A549 (cell line): ENCODE measurements at regions not wholly inside any gene's neighbourhood (a gene's known extent, or its start where the extent isn't known, plus 50 kb on each side); places are given as distances from the start of the nearest gene placed in this dataset.

ENCODE experiments used
- ATAC-seq, 2 experiments: fragments of 200-7000 bp in 1 of 2; fragments of >200 bp in 1 of 2; cut with Nextera tagmentation in 1 of 2; cut with Tn5 transposase in 1 of 2; 3 replicates each; pipeline versions ENCODE4 v1.8.0 to v1.9.1; 2018 to 2020; ENCODE audit warnings: mild to moderate bottlenecking in 1 of 2, moderate library complexity in 1 of 2
- CTCF ChIA-PET: fragments of 300-600 bp; sonication (Branson Sonifier 250); formaldehyde crosslinking; extraction: SDS; loops from one replicate; lab custom pipeline; 2021; ENCODE audit warnings: antibody characterized with exemption, inconsistent platforms; lab: Yijun Ruan, JAX
- POLR2A ChIA-PET: fragments of 350-600 bp; formaldehyde crosslinking; extraction: SDS; loops from one replicate; lab custom pipeline; 2021; ENCODE audit warnings: antibody characterized with exemption, inconsistent platforms; lab: Yijun Ruan, JAX
- DNase-seq, 2 experiments: peaks; one replicate each; pipeline versions ENCODE4 v3.0.0 to v3.0.0-alpha.2; 2011 to 2016; ENCODE audit warnings: low read depth in 1 of 2, low spot score in 1 of 2
- FAIRE-seq: peaks from 2 replicates; lab custom pipeline; 2011; peaks lifted over from hg19 to GRCh38; lab: Jason Lieb, UNC
- H3K27ac ChIP-seq, 2 experiments: fragments of >200 bp; sonication (Bioruptor Twin); formaldehyde crosslinking; 3 replicates each; pipeline ENCODE4 v1.5.1; 2016 to 2017
- H3K4me1 ChIP-seq: fragments of >200 bp; sonication (Bioruptor Twin); formaldehyde crosslinking; 3 replicates; pipeline ENCODE4 v1.6.1; 2016
- H3K4me2 ChIP-seq: fragments of >200 bp; sonication (Bioruptor Twin); formaldehyde crosslinking; 3 replicates; pipeline ENCODE4 v1.6.1; 2016
- H3K4me3 ChIP-seq: fragments of >200 bp; sonication (Bioruptor Twin); formaldehyde crosslinking; 3 replicates; pipeline ENCODE4 v1.5.1; 2016
- H3K9me3 ChIP-seq: fragments of >200 bp; sonication (Bioruptor Twin); formaldehyde crosslinking; 3 replicates; pipeline ENCODE4 v1.6.1; 2016
- BHLHE40 ChIP-seq: IDR thresholded peaks from 2 replicates; pipeline ENCODE4 v1.6.1; 2012; ENCODE audit warnings: low read depth, low read length, inconsistent platforms
- CEBPB ChIP-seq, 2 experiments: fragments of >200 bp in 1 of 2; sonication (Bioruptor Twin) in 1 of 2; formaldehyde crosslinking in 1 of 2; IDR thresholded peaks; 2 replicates each; pipeline ENCODE4 v1.6.1; 2012 to 2016
- EHF ChIP-seq: fragments of 250-450 bp; sonication (Bioruptor Pico); IDR thresholded peaks from 2 replicates; pipeline ENCODE4 v1.5.0; 2020; ENCODE audit warnings: mild to moderate bottlenecking
- EP300 ChIP-seq, 2 experiments: fragments of >200 bp; sonication (Bioruptor Twin); formaldehyde crosslinking; IDR thresholded peaks; 2 replicates in 1 of 2; 3 replicates in 1 of 2; pipeline ENCODE4 v1.6.1; 2016 to 2017
- ESRRA ChIP-seq: fragments of 150-350 bp; IDR thresholded peaks from 2 replicates; pipeline ENCODE4 v1.6.1; 2014; ENCODE audit warnings: mild to moderate bottlenecking, low read length, borderline replicate concordance
- FOSL2 ChIP-seq, 2 experiments: fragments of 450-650 bp in 1 of 2; fragments of >200 bp in 1 of 2; sonication (Bioruptor Twin) in 1 of 2; formaldehyde crosslinking; IDR thresholded peaks; 2 replicates each; pipeline versions ENCODE4 v1.5.0 to v1.6.1; 2016 to 2020; ENCODE audit warnings: mild to moderate bottlenecking in 1 of 2, moderate library complexity in 1 of 2
- GATA3 ChIP-seq: IDR thresholded peaks from 2 replicates; pipeline ENCODE4 v1.6.1; 2012; ENCODE audit warnings: borderline replicate concordance
- HDAC2 ChIP-seq: fragments of 200-600 bp; sonication (generic); IDR thresholded peaks from 2 replicates; pipeline ENCODE4 v1.6.1; 2016
- HOXA7 ChIP-seq: fragments of 250-450 bp; sonication (Bioruptor Pico); IDR thresholded peaks from 2 replicates; pipeline ENCODE4 v1.5.0; 2020; ENCODE audit warnings: mild to moderate bottlenecking, moderate library complexity
- HOXB5 ChIP-seq: fragments of 250-450 bp; sonication (Bioruptor Pico); IDR thresholded peaks from 2 replicates; pipeline ENCODE4 v1.5.0; 2020; ENCODE audit warnings: mild to moderate bottlenecking, moderate library complexity
- KDM1A ChIP-seq: fragments of 200-600 bp; sonication (generic); IDR thresholded peaks from 2 replicates; pipeline ENCODE4 v1.6.1; 2016; ENCODE audit warnings: low read depth, mild to moderate bottlenecking
- KDM5A ChIP-seq: fragments of 200-600 bp; sonication (generic); IDR thresholded peaks from 2 replicates; pipeline ENCODE4 v1.6.1; 2016; ENCODE audit warnings: antibody characterized with exemption, mild to moderate bottlenecking
- MYC ChIP-seq: IDR thresholded peaks from 2 replicates; pipeline ENCODE4 v1.6.1; 2012; ENCODE audit warnings: mild to moderate bottlenecking, inconsistent platforms, low read length, improper control_type of control experiment, borderline replicate concordance
- NFE2L2 ChIP-seq: fragments of 150-350 bp; conservative IDR thresholded peaks from 2 replicates; pipeline ENCODE4 v1.6.1; 2014; ENCODE audit warnings: low read length
- NPAS2 ChIP-seq: fragments of 250-450 bp; sonication (Bioruptor Pico); IDR thresholded peaks from 2 replicates; pipeline ENCODE4 v1.8.0; 2022; ENCODE audit warnings: mild to moderate bottlenecking, moderate library complexity, borderline replicate concordance
- NR3C1 ChIP-seq: fragments of >200 bp; sonication (Bioruptor Twin); formaldehyde crosslinking; IDR thresholded peaks from 3 replicates; pipeline ENCODE4 v1.6.1; 2017
- POLR2A ChIP-seq: IDR thresholded peaks from 2 replicates; pipeline ENCODE4 v1.6.1; 2012; ENCODE audit warnings: mild to moderate bottlenecking, low read length
- RARB ChIP-seq: fragments of 250-450 bp; sonication (Bioruptor Pico); IDR thresholded peaks from 2 replicates; pipeline ENCODE4 v1.8.0; 2021; ENCODE audit warnings: mild to moderate bottlenecking, moderate library complexity
- RFX5 ChIP-seq: fragments of 450-650 bp; IDR thresholded peaks from 2 replicates; pipeline ENCODE4 v1.7.1; 2014; ENCODE audit warnings: antibody characterized with exemption, mild to moderate bottlenecking, moderate library complexity
- RNF2 ChIP-seq: fragments of 200-600 bp; sonication (generic); IDR thresholded peaks from 2 replicates; pipeline ENCODE4 v1.6.1; 2016; ENCODE audit warnings: low read depth, mild to moderate bottlenecking, antibody characterized with exemption, moderate library complexity, borderline replicate concordance
- SMC3 ChIP-seq: fragments of >200 bp; sonication (Bioruptor Twin); formaldehyde crosslinking; IDR thresholded peaks from 3 replicates; pipeline ENCODE4 v1.6.1; 2018; ENCODE audit warnings: inconsistent platforms
- ZC3H11A ChIP-seq: fragments of 450-650 bp; IDR thresholded peaks from 2 replicates; pipeline ENCODE4 v1.6.1; 2014; ENCODE audit warnings: antibody characterized with exemption, mild to moderate bottlenecking
- WGBS: methylation state at CpG from one replicate; pipeline ENCODE4 v1.1.6; 2017; ENCODE audit errors: missing lambda C conversion rate; 5-methylcytosine and 5-hydroxymethylcytosine counted together
- TF ChIP-seq, protein P1 (sequence below): IDR thresholded peaks from 2 replicates; pipeline ENCODE4 v1.6.1; 2012; ENCODE audit warnings: low read depth, borderline replicate concordance
- TF ChIP-seq, protein P2 (sequence below): fragments of 250-450 bp; sonication (Bioruptor Pico); IDR thresholded peaks from 2 replicates; pipeline ENCODE4 v1.5.0; 2020; ENCODE audit warnings: low read depth, mild to moderate bottlenecking, moderate library complexity
- TF ChIP-seq, protein P3 (sequence below): fragments of >200 bp; sonication (Bioruptor Twin); formaldehyde crosslinking; IDR thresholded peaks from 3 replicates; pipeline ENCODE4 v1.6.1; 2016
- TF ChIP-seq, protein P4 (sequence below): fragments of 450-650 bp; IDR thresholded peaks from 2 replicates; pipeline ENCODE4 v1.6.1; 2014; ENCODE audit warnings: antibody characterized with exemption
- TF ChIP-seq, protein P5 (sequence below): fragments of >200 bp; sonication (Bioruptor Twin); formaldehyde crosslinking; IDR thresholded peaks from 3 replicates; pipeline ENCODE4 v1.5.1; 2016
- TF ChIP-seq, protein P6 (sequence below): IDR thresholded peaks from 2 replicates; pipeline ENCODE4 v1.6.1; 2012
- TF ChIP-seq, protein P7 (sequence below): IDR thresholded peaks from 2 replicates; pipeline ENCODE4 v1.6.1; 2012

DNA sequence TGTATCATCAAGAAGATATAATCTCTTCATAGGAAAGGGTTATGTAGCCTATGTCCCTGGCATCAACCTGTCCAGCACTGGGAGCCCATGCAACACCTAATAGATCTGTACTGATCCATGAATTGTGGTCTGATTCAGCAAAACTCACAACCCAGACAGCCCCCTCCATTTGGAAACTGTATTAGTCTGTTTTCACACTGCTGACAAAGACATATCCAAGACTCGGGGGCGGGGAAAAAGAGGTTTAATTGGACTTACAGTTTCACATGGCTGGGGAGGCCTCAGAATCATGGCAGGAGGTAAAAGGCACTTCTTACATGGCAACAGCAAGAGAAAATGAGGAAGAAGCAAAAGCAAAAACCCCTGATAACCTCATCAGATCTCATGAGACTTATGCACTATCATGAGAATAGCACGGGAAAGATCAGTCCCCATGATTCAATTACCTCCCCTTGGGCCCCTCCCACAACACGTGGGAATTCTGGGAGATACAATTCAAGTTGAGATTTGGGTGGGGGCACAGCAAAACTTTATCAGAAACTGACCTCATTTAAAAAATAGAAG lies 83.3 kb downstream of the TRIM42 start:
- Histone ChIP-seq H3K4me2 (no peak overlapping the region), H3K4me3 (no peak overlapping the region), H3K4me1 (no peaks in the 10 kb centered on the region), H3K27ac (no peak overlapping the region), H3K9me3 (no peaks in the 10 kb centered on the region)
- TF ChIP-seq GATA3 (no peak), ESRRA (no peak), NR3C1 (no peak), HDAC2 (no peak)
- 4% methylated on average over 4 of the region's 4 CpGs for WGBS
- no peak for ATAC-seq
- DNase-seq: no peak
- POLR2A ChIA-PET: no interaction called here
- CTCF ChIA-PET: no interaction called here
- no peak for FAIRE-seq

DNA sequence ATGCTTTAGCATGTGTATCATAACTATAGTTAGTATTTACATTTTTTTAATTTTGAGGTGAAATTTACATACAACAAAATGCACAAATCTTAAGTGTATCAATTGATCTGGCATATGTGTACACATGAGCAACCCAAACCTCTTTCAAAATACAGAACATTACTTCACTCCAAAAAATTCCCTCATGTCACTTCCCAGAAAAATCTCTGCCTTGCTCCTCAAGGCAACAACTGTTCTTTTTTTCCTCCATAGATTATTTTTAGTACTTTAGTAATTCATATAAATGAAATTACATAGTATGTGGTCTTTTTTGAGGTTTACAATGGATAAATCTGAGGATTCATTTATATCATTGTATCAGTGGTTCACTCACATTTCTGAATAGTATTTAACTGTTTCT lies 84.9 kb downstream of the TRIM42 start:
- Histone ChIP-seq H3K4me3 (no peak overlapping the region), H3K27ac (no peak overlapping the region), H3K4me1 (no peaks in the 10 kb centered on the region), H3K4me2 (no peak overlapping the region), H3K9me3 (no peaks in the 10 kb centered on the region)
- ATAC-seq: no peak
- no peak for FAIRE-seq
- DNase-seq: no peak
- POLR2A ChIA-PET: no interaction called here
- CTCF ChIA-PET: no interaction called here
- TF ChIP-seq BHLHE40 (no peak), NFE2L2 (no peak), NR3C1 (no peak), RNF2 (no peak), ZC3H11A (no peak), HOXA7 (CRISPR knock-in tag) (no peak), MYC (no peak), KDM5A (no peak), KDM1A (no peak), EHF (CRISPR knock-in tag) (no peak)
- TF ChIP-seq, protein P1, sequence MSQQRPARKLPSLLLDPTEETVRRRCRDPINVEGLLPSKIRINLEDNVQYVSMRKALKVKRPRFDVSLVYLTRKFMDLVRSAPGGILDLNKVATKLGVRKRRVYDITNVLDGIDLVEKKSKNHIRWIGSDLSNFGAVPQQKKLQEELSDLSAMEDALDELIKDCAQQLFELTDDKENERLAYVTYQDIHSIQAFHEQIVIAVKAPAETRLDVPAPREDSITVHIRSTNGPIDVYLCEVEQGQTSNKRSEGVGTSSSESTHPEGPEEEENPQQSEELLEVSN: no peak
- TF ChIP-seq, protein P2, sequence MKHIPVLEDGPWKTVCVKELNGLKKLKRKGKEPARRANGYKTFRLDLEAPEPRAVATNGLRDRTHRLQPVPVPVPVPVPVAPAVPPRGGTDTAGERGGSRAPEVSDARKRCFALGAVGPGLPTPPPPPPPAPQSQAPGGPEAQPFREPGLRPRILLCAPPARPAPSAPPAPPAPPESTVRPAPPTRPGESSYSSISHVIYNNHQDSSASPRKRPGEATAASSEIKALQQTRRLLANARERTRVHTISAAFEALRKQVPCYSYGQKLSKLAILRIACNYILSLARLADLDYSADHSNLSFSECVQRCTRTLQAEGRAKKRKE (CRISPR knock-in tag): no peak
- TF ChIP-seq, protein P3, sequence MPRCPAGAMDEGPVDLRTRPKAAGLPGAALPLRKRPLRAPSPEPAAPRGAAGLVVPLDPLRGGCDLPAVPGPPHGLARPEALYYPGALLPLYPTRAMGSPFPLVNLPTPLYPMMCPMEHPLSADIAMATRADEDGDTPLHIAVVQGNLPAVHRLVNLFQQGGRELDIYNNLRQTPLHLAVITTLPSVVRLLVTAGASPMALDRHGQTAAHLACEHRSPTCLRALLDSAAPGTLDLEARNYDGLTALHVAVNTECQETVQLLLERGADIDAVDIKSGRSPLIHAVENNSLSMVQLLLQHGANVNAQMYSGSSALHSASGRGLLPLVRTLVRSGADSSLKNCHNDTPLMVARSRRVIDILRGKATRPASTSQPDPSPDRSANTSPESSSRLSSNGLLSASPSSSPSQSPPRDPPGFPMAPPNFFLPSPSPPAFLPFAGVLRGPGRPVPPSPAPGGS: no peak
- TF ChIP-seq, protein P4, sequence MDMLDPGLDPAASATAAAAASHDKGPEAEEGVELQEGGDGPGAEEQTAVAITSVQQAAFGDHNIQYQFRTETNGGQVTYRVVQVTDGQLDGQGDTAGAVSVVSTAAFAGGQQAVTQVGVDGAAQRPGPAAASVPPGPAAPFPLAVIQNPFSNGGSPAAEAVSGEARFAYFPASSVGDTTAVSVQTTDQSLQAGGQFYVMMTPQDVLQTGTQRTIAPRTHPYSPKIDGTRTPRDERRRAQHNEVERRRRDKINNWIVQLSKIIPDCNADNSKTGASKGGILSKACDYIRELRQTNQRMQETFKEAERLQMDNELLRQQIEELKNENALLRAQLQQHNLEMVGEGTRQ: no peak
- TF ChIP-seq, protein P5, sequence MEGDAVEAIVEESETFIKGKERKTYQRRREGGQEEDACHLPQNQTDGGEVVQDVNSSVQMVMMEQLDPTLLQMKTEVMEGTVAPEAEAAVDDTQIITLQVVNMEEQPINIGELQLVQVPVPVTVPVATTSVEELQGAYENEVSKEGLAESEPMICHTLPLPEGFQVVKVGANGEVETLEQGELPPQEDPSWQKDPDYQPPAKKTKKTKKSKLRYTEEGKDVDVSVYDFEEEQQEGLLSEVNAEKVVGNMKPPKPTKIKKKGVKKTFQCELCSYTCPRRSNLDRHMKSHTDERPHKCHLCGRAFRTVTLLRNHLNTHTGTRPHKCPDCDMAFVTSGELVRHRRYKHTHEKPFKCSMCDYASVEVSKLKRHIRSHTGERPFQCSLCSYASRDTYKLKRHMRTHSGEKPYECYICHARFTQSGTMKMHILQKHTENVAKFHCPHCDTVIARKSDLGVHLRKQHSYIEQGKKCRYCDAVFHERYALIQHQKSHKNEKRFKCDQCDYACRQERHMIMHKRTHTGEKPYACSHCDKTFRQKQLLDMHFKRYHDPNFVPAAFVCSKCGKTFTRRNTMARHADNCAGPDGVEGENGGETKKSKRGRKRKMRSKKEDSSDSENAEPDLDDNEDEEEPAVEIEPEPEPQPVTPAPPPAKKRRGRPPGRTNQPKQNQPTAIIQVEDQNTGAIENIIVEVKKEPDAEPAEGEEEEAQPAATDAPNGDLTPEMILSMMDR: no peak

DNA sequence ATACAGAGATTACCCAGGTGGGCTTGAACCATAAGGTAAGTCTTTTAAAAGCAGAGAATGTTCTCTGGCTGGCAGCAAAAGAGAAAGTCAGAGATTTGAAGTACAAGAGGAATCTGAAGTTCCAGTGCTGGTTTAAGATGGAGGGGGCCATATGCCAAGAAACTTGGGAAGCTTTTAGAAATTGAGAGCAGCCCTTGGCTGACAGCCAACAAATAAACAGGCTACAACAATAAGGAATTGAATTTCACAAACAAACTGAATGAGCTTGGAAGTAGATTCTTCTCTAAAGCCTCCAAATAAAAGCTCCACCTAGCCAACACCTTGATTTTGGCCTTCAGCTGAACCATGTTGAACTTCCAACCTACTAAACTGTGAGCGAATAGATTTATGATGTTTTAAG lies 85.7 kb downstream of the TRIM42 start:
- no peaks in the 10 kb centered on the region for H3K9me3 ChIP-seq
- POLR2A ChIA-PET: no interaction called here
- H3K4me2 ChIP-seq: no peak overlapping the region
- WGBS: 36% methylated on average over 1 of the region's 1 CpG
- DNase-seq (no peak), ATAC-seq (no peak), FAIRE-seq (no peak)
- CTCF ChIA-PET: no interaction called here
- no peak overlapping the region for H3K4me3 ChIP-seq
- no peaks in the 10 kb centered on the region for H3K4me1 ChIP-seq
- no peak overlapping the region for H3K27ac ChIP-seq
- TF ChIP-seq RFX5: no peak
- no peak for TF ChIP-seq RARB (CRISPR knock-in tag)
- no peak for TF ChIP-seq NPAS2
- no peak for TF ChIP-seq ESRRA
- TF ChIP-seq, protein P6, sequence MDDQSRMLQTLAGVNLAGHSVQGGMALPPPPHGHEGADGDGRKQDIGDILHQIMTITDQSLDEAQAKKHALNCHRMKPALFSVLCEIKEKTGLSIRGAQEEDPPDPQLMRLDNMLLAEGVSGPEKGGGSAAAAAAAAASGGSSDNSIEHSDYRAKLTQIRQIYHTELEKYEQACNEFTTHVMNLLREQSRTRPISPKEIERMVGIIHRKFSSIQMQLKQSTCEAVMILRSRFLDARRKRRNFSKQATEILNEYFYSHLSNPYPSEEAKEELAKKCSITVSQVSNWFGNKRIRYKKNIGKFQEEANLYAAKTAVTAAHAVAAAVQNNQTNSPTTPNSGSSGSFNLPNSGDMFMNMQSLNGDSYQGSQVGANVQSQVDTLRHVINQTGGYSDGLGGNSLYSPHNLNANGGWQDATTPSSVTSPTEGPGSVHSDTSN: no peak
- TF ChIP-seq POLR2A: no peak
- no peak for TF ChIP-seq FOSL2 (IDR thresholded peaks at IDR 0.05)
- no peak for TF ChIP-seq FOSL2 (CRISPR knock-in tag; IDR thresholded peaks at IDR 0.05)
- no peak for TF ChIP-seq HOXB5 (CRISPR knock-in tag)
- TF ChIP-seq KDM1A: no peak
- no peak for TF ChIP-seq EP300 (IDR thresholded peaks at IDR 0.05)
- no peak for TF ChIP-seq ZC3H11A
- TF ChIP-seq, protein P7, sequence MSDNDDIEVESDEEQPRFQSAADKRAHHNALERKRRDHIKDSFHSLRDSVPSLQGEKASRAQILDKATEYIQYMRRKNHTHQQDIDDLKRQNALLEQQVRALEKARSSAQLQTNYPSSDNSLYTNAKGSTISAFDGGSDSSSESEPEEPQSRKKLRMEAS: no peak
- no peak for TF ChIP-seq SMC3
- no peak for TF ChIP-seq CEBPB (IDR thresholded peaks at IDR 0.05)
- TF ChIP-seq, protein P3: no peak
